ENCODE measurements at regions not wholly inside any gene's neighbourhood (a gene's known extent, or its start where the extent isn't known, plus 50 kb on each side); places are given as distances from the start of the nearest gene placed in this dataset.

GRCh38 chr2:58532641-58533040 lies 291.5 kb upstream of the FANCL start:
- H3K27ac ChIP-seq (replicated peaks): no peak overlapping the region
- TF ChIP-seq REST (IDR thresholded peaks at IDR 0.05; ENCODE audit: insufficient replicate concordance, low read depth): no peak
- TF ChIP-seq POLR2AphosphoS5 (IDR thresholded peaks at IDR 0.05; ENCODE audit: low read depth): no peak
- TF ChIP-seq GABPA (IDR thresholded peaks at IDR 0.05; ENCODE audit: low read depth): no peak
- TF ChIP-seq SPI1 (IDR thresholded peaks at IDR 0.05; ENCODE audit: borderline replicate concordance, low read depth): no peak
- TF ChIP-seq CTCF (IDR thresholded peaks at IDR 0.05; ENCODE audit: insufficient read depth, low read length): no peak
- H3K4me3 ChIP-seq (replicated peaks; ENCODE audit: insufficient read depth, low read length): no peak overlapping the region
- DNase-seq (ENCODE audit: low read depth in 1 of 2, low spot score in 1 of 2): no peak
- no peaks in the 10 kb centered on the region for H3K27me3 ChIP-seq (ENCODE audit: insufficient read depth, poor library complexity, severe bottlenecking)

DNA sequence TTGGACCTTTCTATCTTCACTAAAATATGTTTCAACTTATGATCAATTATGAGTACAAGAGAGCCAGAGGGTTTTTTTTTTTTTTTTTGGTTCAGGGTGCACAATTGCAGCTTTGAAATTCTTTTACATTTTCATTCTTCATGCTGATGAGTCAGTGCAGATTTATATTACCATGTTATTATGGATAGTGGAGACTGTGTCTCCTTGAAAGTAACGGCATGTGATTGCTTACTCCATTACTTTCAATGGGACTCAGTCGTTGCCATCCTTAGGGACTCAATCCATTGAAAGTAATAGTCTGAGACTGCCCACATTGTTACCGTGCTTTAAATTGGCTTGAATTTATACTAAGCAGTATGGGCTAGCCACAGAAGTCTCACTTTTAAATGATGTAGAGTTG lies 286.5 kb upstream of the FANCL start:
- DNase-seq (ENCODE audit: low read depth in 1 of 2, low spot score in 1 of 2): no peak
- Histone ChIP-seq H3K4me3 (replicated peaks; ENCODE audit: insufficient read depth, low read length) (no peak overlapping the region), H3K27me3 (ENCODE audit: insufficient read depth, poor library complexity, severe bottlenecking) (no peaks in the 10 kb centered on the region), H3K27ac (replicated peaks) (no peak overlapping the region)
- TF ChIP-seq CTCF (IDR thresholded peaks at IDR 0.05; ENCODE audit: insufficient read depth, low read length) (no peak), GABPA (IDR thresholded peaks at IDR 0.05; ENCODE audit: low read depth) (no peak), POLR2AphosphoS5 (IDR thresholded peaks at IDR 0.05; ENCODE audit: low read depth) (no peak), REST (IDR thresholded peaks at IDR 0.05; ENCODE audit: insufficient replicate concordance, low read depth) (no peak), SPI1 (IDR thresholded peaks at IDR 0.05; ENCODE audit: borderline replicate concordance, low read depth) (no peak)

GRCh38 chr2:58521803-58522554 lies 280.9 kb upstream of the FANCL start:
- Histone ChIP-seq H3K27me3 (ENCODE audit: insufficient read depth, poor library complexity, severe bottlenecking) (no peaks in the 10 kb centered on the region), H3K4me3 (replicated peaks; ENCODE audit: insufficient read depth, low read length) (no peak overlapping the region), H3K27ac (replicated peaks) (no peak overlapping the region)
- no peak for DNase-seq (ENCODE audit: low read depth in 1 of 2, low spot score in 1 of 2)
- TF ChIP-seq CTCF (IDR thresholded peaks at IDR 0.05; ENCODE audit: insufficient read depth, low read length): no peak
- no peak for TF ChIP-seq REST (IDR thresholded peaks at IDR 0.05; ENCODE audit: insufficient replicate concordance, low read depth)
- no peak for TF ChIP-seq POLR2AphosphoS5 (IDR thresholded peaks at IDR 0.05; ENCODE audit: low read depth)
- TF ChIP-seq SPI1 (IDR thresholded peaks at IDR 0.05; ENCODE audit: borderline replicate concordance, low read depth): no peak
- no peak for TF ChIP-seq GABPA (IDR thresholded peaks at IDR 0.05; ENCODE audit: low read depth)

Measured in HL-60 (cell line).